ENCODE measurements at regions not wholly inside any gene's neighbourhood (a gene's known extent, or its start where the extent isn't known, plus 50 kb on each side); places are given as distances from the start of the nearest gene placed in this dataset.

DNA sequence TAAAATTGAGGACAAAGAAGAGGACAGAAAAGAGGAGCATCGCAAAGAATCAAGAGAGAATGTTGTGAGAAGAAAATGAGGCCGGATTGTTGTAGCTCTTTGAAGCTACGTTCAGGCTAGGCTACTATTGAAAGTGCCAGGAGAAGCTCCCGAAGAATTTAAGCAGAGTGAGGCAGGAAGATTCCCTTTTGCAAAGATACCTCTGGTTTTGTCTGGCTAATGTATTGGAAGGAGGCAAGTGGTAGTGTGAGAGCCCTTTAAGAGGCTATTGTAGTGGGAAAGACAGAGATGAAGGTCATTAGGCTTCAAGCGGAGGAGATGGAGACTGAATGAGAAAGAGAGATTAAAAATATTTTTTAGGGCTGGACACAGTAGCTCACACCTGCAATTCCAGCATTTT lies 476.9 kb upstream of the ADGRL2 start:
- TF ChIP-seq, protein P1, sequence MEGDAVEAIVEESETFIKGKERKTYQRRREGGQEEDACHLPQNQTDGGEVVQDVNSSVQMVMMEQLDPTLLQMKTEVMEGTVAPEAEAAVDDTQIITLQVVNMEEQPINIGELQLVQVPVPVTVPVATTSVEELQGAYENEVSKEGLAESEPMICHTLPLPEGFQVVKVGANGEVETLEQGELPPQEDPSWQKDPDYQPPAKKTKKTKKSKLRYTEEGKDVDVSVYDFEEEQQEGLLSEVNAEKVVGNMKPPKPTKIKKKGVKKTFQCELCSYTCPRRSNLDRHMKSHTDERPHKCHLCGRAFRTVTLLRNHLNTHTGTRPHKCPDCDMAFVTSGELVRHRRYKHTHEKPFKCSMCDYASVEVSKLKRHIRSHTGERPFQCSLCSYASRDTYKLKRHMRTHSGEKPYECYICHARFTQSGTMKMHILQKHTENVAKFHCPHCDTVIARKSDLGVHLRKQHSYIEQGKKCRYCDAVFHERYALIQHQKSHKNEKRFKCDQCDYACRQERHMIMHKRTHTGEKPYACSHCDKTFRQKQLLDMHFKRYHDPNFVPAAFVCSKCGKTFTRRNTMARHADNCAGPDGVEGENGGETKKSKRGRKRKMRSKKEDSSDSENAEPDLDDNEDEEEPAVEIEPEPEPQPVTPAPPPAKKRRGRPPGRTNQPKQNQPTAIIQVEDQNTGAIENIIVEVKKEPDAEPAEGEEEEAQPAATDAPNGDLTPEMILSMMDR (CRISPR knock-in tag; IDR thresholded peaks at IDR 0.05) = no peak
- no peak for TF ChIP-seq ARNTL (CRISPR knock-in tag; IDR thresholded peaks at IDR 0.05)

Data from HepG2 (cell line).